ENCODE measurements at regions not wholly inside any gene's neighbourhood (a gene's known extent, or its start where the extent isn't known, plus 50 kb on each side); places are given as distances from the start of the nearest gene placed in this dataset.

- no peak overlapping the region for H3K4me3 ChIP-seq
- intact Hi-C loops (cut with DNase I): no loop called here
- H3K27ac ChIP-seq: no peak overlapping the region
- 74 to 84% (median 76%) methylated on average over 5 of the region's 5 CpGs for WGBS, 3 donors
- TF ChIP-seq, protein P1, sequence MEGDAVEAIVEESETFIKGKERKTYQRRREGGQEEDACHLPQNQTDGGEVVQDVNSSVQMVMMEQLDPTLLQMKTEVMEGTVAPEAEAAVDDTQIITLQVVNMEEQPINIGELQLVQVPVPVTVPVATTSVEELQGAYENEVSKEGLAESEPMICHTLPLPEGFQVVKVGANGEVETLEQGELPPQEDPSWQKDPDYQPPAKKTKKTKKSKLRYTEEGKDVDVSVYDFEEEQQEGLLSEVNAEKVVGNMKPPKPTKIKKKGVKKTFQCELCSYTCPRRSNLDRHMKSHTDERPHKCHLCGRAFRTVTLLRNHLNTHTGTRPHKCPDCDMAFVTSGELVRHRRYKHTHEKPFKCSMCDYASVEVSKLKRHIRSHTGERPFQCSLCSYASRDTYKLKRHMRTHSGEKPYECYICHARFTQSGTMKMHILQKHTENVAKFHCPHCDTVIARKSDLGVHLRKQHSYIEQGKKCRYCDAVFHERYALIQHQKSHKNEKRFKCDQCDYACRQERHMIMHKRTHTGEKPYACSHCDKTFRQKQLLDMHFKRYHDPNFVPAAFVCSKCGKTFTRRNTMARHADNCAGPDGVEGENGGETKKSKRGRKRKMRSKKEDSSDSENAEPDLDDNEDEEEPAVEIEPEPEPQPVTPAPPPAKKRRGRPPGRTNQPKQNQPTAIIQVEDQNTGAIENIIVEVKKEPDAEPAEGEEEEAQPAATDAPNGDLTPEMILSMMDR (IDR thresholded peaks at IDR 0.05): no peak
- no peak for DNase-seq
- H3K4me1 ChIP-seq: no peaks in the 10 kb centered on the region
- H3K27me3 ChIP-seq (ENCODE audit: insufficient read depth in 3 of 3, low read length in 2 of 3): no peaks in the 10 kb centered on the region
- no peaks in the 10 kb centered on the region for H3K9me3 ChIP-seq
- no peak for ATAC-seq
- no peaks in the 10 kb centered on the region for H3K36me3 ChIP-seq (ENCODE audit: insufficient read depth in 1 of 2, low read depth in 1 of 2)
Measured at GRCh38 chr14:48792376-48793024, 793.7 kb downstream of the RPS29 start.

DNA sequence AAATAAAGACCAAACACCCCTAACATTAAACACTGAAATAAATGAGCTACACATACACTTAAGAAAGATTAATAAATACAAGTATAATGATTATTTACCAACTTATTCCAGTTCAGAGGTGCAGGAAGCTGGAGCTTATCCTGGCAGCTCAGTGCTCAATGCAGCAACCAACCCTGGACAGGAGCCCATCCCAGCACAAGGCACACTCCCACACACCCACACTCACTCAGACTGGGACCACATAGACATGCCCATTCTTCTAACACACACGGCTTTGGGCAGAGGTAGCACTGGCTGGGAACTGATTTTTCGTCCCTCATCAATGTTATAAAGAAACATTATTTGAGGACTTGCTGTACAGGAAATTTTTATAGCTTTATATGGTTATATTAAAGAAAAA, 797.4 kb downstream of the RPS29 start:
- H3K9me3 ChIP-seq: no peaks in the 10 kb centered on the region
- TF ChIP-seq, protein P1 (IDR thresholded peaks at IDR 0.05): no peak
- no peak overlapping the region for H3K27ac ChIP-seq
- 48 to 60% (median 55%) methylated on average over 2 of the region's 2 CpGs for WGBS, 3 donors
- ATAC-seq (no peak), DNase-seq (no peak)
- no peaks in the 10 kb centered on the region for H3K4me1 ChIP-seq
- no peaks in the 10 kb centered on the region for H3K36me3 ChIP-seq (ENCODE audit: insufficient read depth in 1 of 2, low read depth in 1 of 2)
- intact Hi-C loops (cut with DNase I): no loop called here
- H3K27me3 ChIP-seq (ENCODE audit: insufficient read depth in 3 of 3, low read length in 2 of 3): no peaks in the 10 kb centered on the region
- no peak overlapping the region for H3K4me3 ChIP-seq

- Histone ChIP-seq H3K36me3 (ENCODE audit: insufficient read depth in 1 of 2, low read depth in 1 of 2) (no peaks in the 10 kb centered on the region), H3K9me3 (no peaks in the 10 kb centered on the region), H3K4me3 (no peak overlapping the region), H3K27ac (no peak overlapping the region), H3K4me1 (no peaks in the 10 kb centered on the region), H3K27me3 (ENCODE audit: insufficient read depth in 3 of 3, low read length in 2 of 3) (no peaks in the 10 kb centered on the region)
- ATAC-seq: no peak
- no peak for DNase-seq
- 58 to 71% (median 64%) methylated on average over 2 of the region's 2 CpGs for WGBS, 3 donors
- intact Hi-C loops (cut with DNase I): no loop called here
- TF ChIP-seq, protein P1 (IDR thresholded peaks at IDR 0.05): no peak
Measured at GRCh38 chr14:48786498-48786897, 799.7 kb downstream of the RPS29 start.

DNA sequence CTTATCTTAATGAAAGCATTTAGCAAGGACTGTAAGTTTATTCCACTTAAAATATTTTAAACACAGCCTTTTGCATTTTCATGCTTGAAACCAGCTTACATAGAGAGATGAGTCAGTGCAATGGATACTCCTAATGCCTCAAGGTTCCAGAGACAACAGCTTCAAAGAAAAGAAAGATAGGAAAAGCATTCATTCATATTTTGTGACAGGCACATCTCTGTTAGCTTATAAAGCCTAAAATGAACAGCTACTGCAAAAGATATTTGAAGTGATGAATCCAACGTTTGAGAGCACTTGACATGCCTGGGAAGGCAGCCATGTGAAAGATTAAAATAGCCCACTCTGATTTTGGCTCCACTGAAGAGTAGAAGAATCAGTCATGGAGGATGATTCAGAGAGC, 814.5 kb downstream of the RPS29 start:
- 7 to 19% (median 8%) methylated on average over 1 of the region's 1 CpG for WGBS, 3 donors
- TF ChIP-seq, protein P1 (IDR thresholded peaks at IDR 0.05): no peak
- Histone ChIP-seq H3K9me3 (peaks cover 9% of the 10 kb centered on the region), H3K27me3 (ENCODE audit: insufficient read depth in 3 of 3, low read length in 2 of 3) (no peaks in the 10 kb centered on the region), H3K36me3 (ENCODE audit: insufficient read depth in 1 of 2, low read depth in 1 of 2) (no peaks in the 10 kb centered on the region), H3K4me3 (no peak overlapping the region), H3K27ac (no peak overlapping the region), H3K4me1 (no peaks in the 10 kb centered on the region)
- DNase-seq (no peak), ATAC-seq (no peak)
- intact Hi-C loops (cut with DNase I): no loop called here

DNA sequence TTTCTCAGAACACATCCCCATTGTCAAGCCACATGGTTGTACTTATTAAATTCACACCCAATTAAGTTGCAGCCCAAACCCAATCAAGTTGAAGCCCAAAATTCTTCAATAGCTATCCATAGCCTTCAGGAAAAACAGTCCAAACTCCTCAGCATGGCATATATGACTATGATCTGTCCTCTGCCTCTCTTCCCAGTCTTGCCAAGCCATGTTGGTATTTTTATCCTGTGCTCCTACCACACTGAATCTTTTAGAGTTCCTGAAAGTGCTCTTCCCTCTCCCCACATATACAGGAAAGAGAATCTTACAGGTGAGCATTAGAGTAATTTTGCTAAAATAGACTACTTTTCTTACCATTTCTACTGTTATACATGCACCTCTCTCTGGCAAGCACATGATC, 834.9 kb downstream of the RPS29 start:
- Histone ChIP-seq H3K27me3 (ENCODE audit: insufficient read depth in 3 of 3, low read length in 2 of 3) (no peaks in the 10 kb centered on the region), H3K9me3 (no peaks in the 10 kb centered on the region), H3K36me3 (ENCODE audit: insufficient read depth in 1 of 2, low read depth in 1 of 2) (no peaks in the 10 kb centered on the region), H3K4me1 (no peaks in the 10 kb centered on the region), H3K4me3 (no peak overlapping the region), H3K27ac (no peak overlapping the region)
- ATAC-seq (no peak), DNase-seq (no peak)
- TF ChIP-seq, protein P1 (IDR thresholded peaks at IDR 0.05): no peak
- intact Hi-C loops (cut with DNase I): no loop called here

Data from psoas muscle (tissue), 7 donors.